ENCODE measurements at regions not wholly inside any gene's neighbourhood (a gene's known extent, or its start where the extent isn't known, plus 50 kb on each side); places are given as distances from the start of the nearest gene placed in this dataset.

DNA sequence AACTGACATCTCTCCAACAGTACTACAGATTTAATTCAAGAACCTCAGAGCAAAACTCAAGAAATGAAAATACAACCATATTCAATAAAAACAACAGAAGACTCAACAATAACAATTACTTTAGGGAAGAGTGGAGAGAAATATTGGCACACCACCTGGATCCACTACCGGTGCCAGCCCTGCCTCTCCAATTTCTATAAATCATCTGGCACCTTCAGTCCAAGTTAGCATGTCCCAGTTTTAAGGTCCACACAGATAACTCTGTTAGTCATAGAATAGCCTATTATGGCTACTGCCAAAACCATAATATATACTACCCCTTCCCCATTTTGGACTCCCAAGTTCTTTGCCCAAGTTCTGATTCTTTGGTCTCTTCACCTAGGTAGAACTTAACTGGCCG, 69.9 kb upstream of the PSMA6 start:
- intact Hi-C loops (cut with micrococcal nuclease; ENCODE audit: unreplicated experiment), result no loop called here
- Mint-ChIP-seq H3K36me3 (ENCODE audit: insufficient read depth, unreplicated experiment) (peaks cover 7% of the 10 kb centered on the region), H3K27me3 (ENCODE audit: insufficient read depth, unreplicated experiment) (no peaks in the 10 kb centered on the region), H3K4me1 (ENCODE audit: low read depth, unreplicated experiment) (no peaks in the 10 kb centered on the region), H3K9me3 (ENCODE audit: unreplicated experiment) (no peaks in the 10 kb centered on the region), H3K27ac (ENCODE audit: unreplicated experiment) (no peak overlapping the region), H3K4me3 (ENCODE audit: unreplicated experiment) (no peak overlapping the region)
- H3K36me3 ChIP-seq (ENCODE audit: control insufficient read depth, insufficient read depth, low read length), result no peaks in the 10 kb centered on the region
- TF ChIP-seq, protein P1, sequence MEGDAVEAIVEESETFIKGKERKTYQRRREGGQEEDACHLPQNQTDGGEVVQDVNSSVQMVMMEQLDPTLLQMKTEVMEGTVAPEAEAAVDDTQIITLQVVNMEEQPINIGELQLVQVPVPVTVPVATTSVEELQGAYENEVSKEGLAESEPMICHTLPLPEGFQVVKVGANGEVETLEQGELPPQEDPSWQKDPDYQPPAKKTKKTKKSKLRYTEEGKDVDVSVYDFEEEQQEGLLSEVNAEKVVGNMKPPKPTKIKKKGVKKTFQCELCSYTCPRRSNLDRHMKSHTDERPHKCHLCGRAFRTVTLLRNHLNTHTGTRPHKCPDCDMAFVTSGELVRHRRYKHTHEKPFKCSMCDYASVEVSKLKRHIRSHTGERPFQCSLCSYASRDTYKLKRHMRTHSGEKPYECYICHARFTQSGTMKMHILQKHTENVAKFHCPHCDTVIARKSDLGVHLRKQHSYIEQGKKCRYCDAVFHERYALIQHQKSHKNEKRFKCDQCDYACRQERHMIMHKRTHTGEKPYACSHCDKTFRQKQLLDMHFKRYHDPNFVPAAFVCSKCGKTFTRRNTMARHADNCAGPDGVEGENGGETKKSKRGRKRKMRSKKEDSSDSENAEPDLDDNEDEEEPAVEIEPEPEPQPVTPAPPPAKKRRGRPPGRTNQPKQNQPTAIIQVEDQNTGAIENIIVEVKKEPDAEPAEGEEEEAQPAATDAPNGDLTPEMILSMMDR (IDR thresholded peaks at IDR 0.05; ENCODE audit: insufficient read depth in 1 of 2, low read depth in 1 of 2, low read length in 1 of 2, severe bottlenecking in 1 of 2, unreplicated experiment in 1 of 2), result no peak
- no peaks in the 10 kb centered on the region for H3K4me1 ChIP-seq
- DNase-seq, result no peak
- BruUV-seq (replicated peaks), result no TSS peak
- no peaks in the 10 kb centered on the region for H3K9me3 ChIP-seq
- ChIA-PET POLR2A (no interaction called here), CTCF (no interaction called here)
- H3K4me3 ChIP-seq (ENCODE audit: low read depth, low read length), result no peak overlapping the region
- H3K27me3 ChIP-seq (replicated peaks; ENCODE audit: control insufficient read depth, insufficient read depth, low read length), result no peaks in the 10 kb centered on the region

DNA sequence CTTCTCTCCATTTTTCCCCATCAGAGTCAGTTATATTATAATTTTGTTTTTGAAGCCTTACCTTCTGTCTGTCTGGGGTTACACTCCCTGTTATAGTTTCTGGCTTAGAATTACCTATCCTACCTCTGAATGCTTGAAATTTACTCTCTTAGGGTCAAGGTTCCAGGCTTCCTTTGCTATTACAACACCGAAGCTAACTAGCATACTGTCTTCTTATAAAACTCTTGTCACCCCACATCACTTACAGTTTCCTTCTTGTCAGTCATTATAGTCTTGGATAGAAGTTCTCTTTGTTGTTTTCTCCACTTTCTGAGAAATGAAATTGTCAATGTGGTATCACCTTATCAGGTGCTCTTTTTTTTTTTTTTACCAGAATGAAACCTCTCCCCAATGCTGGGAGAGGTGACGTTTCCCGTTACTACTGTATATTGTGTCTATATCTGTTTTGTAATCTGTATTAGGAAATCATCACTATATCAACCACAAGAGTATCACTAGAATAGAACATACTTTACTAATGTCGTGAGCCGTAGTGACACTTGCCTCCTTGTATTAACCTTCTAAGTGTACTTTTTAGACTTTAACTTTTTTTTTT, 69.2 kb upstream of the PSMA6 start:
- POLR2A ChIA-PET, result no interaction called here
- H3K27ac Mint-ChIP-seq (ENCODE audit: unreplicated experiment), result no peak overlapping the region
- H3K9me3 Mint-ChIP-seq (ENCODE audit: unreplicated experiment), result no peaks in the 10 kb centered on the region

DNA sequence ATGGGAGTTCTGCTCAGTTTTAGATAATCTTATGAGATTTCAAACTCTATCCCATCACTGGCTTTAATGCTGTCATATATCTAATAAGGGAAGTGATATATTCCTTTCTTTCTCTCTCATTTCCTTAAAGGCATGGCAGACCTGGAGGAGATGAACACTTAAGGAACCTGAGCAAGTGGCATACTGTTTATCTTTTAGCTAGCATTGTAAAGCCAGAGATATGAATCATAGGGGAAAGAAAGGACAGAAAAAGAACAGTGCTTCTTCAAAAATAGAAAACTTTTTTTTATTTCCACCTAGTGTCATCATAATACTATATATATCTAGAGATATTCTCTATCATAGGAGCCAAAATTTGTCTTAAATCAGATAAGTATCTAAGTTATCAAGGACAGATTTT, 68.3 kb upstream of the PSMA6 start:
- H3K27me3 ChIP-seq (replicated peaks; ENCODE audit: control insufficient read depth, insufficient read depth, low read length), result no peaks in the 10 kb centered on the region
- ChIA-PET CTCF (no interaction called here), POLR2A (no interaction called here)
- TF ChIP-seq, protein P1 (IDR thresholded peaks at IDR 0.05; ENCODE audit: insufficient read depth in 1 of 2, low read depth in 1 of 2, low read length in 1 of 2, severe bottlenecking in 1 of 2, unreplicated experiment in 1 of 2), result no peak
- no peaks in the 10 kb centered on the region for H3K9me3 ChIP-seq
- DNase-seq, result no peak
- intact Hi-C loops (cut with micrococcal nuclease; ENCODE audit: unreplicated experiment), result no loop called here
- no peak overlapping the region for H3K27ac Mint-ChIP-seq (ENCODE audit: unreplicated experiment)
- BruUV-seq (replicated peaks), result no TSS peak
- no peak overlapping the region for H3K4me3 ChIP-seq (ENCODE audit: low read depth, low read length)
- no peaks in the 10 kb centered on the region for H3K4me1 Mint-ChIP-seq (ENCODE audit: low read depth, unreplicated experiment)
- no peaks in the 10 kb centered on the region for H3K9me3 Mint-ChIP-seq (ENCODE audit: unreplicated experiment)
- no peaks in the 10 kb centered on the region for H3K36me3 ChIP-seq (ENCODE audit: control insufficient read depth, insufficient read depth, low read length)
- H3K36me3 Mint-ChIP-seq (ENCODE audit: insufficient read depth, unreplicated experiment), result peaks cover 7% of the 10 kb centered on the region
- H3K27me3 Mint-ChIP-seq (ENCODE audit: insufficient read depth, unreplicated experiment), result no peaks in the 10 kb centered on the region
- H3K4me3 Mint-ChIP-seq (ENCODE audit: unreplicated experiment), result no peak overlapping the region
- H3K4me1 ChIP-seq, result no peaks in the 10 kb centered on the region

More for the DNA sequence above, 69.2 kb upstream of the PSMA6 start:
- no peak for DNase-seq
- Mint-ChIP-seq H3K36me3 (ENCODE audit: insufficient read depth, unreplicated experiment) (peaks cover 7% of the 10 kb centered on the region), H3K4me3 (ENCODE audit: unreplicated experiment) (no peak overlapping the region), H3K27me3 (ENCODE audit: insufficient read depth, unreplicated experiment) (no peaks in the 10 kb centered on the region), H3K4me1 (ENCODE audit: low read depth, unreplicated experiment) (no peaks in the 10 kb centered on the region)
- TF ChIP-seq, protein P1 (IDR thresholded peaks at IDR 0.05; ENCODE audit: insufficient read depth in 1 of 2, low read depth in 1 of 2, low read length in 1 of 2, severe bottlenecking in 1 of 2, unreplicated experiment in 1 of 2), result no peak
- CTCF ChIA-PET, result no interaction called here
- H3K9me3 ChIP-seq, result no peaks in the 10 kb centered on the region
- no peak overlapping the region for H3K4me3 ChIP-seq (ENCODE audit: low read depth, low read length)
- H3K27me3 ChIP-seq (replicated peaks; ENCODE audit: control insufficient read depth, insufficient read depth, low read length), result no peaks in the 10 kb centered on the region
- intact Hi-C loops (cut with micrococcal nuclease; ENCODE audit: unreplicated experiment), result no loop called here
- BruUV-seq (replicated peaks), result no TSS peak
- H3K36me3 ChIP-seq (ENCODE audit: control insufficient read depth, insufficient read depth, low read length), result no peaks in the 10 kb centered on the region
- no peaks in the 10 kb centered on the region for H3K4me1 ChIP-seq

Data from Caco-2 (cell line).